CD4-positive, alpha-beta T cell treated with Interleukin-6 at 100 ng/mL for 8 hours (primary cell): ENCODE measurements at regions not wholly inside any gene's neighbourhood (a gene's known extent, or its start where the extent isn't known, plus 50 kb on each side); places are given as distances from the start of the nearest gene placed in this dataset.
"Not testable (repeated sequence)": the region's sequence is repeated elsewhere in the genome, so short reads cannot be mapped to it uniquely, and the experiment has no call there.

ENCODE experiments used
- DNase-seq: peaks from one replicate; pipeline ENCODE4 v3.0.0-alpha.2; 2020; ENCODE audit warnings: mixed read lengths, low spot score

GRCh38 chr18:78790960-78791359 lies 188.7 kb upstream of the SALL3 start:
- no peak for DNase-seq

- DNase-seq: no peak
Measured at GRCh38 chr18:78792094-78792493, 187.5 kb upstream of the SALL3 start.

GRCh38 chr18:78792736-78793135 lies 186.9 kb upstream of the SALL3 start:
- no peak for DNase-seq

GRCh38 chr18:78793313-78794070 lies 186.1 kb upstream of the SALL3 start:
- DNase-seq: no peak

GRCh38 chr18:78794071-78794430 lies 185.6 kb upstream of the SALL3 start:
- no peak for DNase-seq

- DNase-seq: no peak
Measured at GRCh38 chr18:78796693-78797455, 182.7 kb upstream of the SALL3 start.

GRCh38 chr18:78797499-78797898 lies 182.1 kb upstream of the SALL3 start:
- no peak for DNase-seq

- no peak for DNase-seq
Measured at GRCh38 chr18:78798402-78799175, 181.0 kb upstream of the SALL3 start.

- no peak for DNase-seq
Measured at GRCh38 chr18:78799382-78800089, 180.1 kb upstream of the SALL3 start.

GRCh38 chr18:78800102-78800851 lies 179.3 kb upstream of the SALL3 start:
- not testable (repeated sequence) for DNase-seq

GRCh38 chr18:78801011-78801410 lies 178.6 kb upstream of the SALL3 start:
- no peak for DNase-seq

- no peak for DNase-seq
Measured at GRCh38 chr18:78803104-78803503, 176.5 kb upstream of the SALL3 start.

GRCh38 chr18:78804206-78805030 lies 175.2 kb upstream of the SALL3 start:
- no peak for DNase-seq

GRCh38 chr18:78805840-78806239 lies 173.8 kb upstream of the SALL3 start:
- no peak for DNase-seq

GRCh38 chr18:78807668-78808067 lies 171.9 kb upstream of the SALL3 start:
- no peak for DNase-seq

- DNase-seq: no peak
Measured at GRCh38 chr18:78809845-78810244, 169.8 kb upstream of the SALL3 start.

- no peak for DNase-seq
Measured at GRCh38 chr18:78810706-78811105, 168.9 kb upstream of the SALL3 start.

- DNase-seq: no peak
Measured at GRCh38 chr18:78812067-78812466, 167.6 kb upstream of the SALL3 start.

GRCh38 chr18:78813156-78813555 lies 166.5 kb upstream of the SALL3 start:
- no peak for DNase-seq

GRCh38 chr18:78813936-78814710 lies 165.5 kb upstream of the SALL3 start:
- DNase-seq: no peak
